22Rv1 (cell line): ENCODE measurements at regions not wholly inside any gene's neighbourhood (a gene's known extent, or its start where the extent isn't known, plus 50 kb on each side); places are given as distances from the start of the nearest gene placed in this dataset.

Source experiments
- H3K27ac ChIP-seq: fragments of 450-650 bp; 2 replicates; pipeline ENCODE4 v1.5.1; 2017
- CTCF ChIP-seq: fragments of 450-650 bp; IDR thresholded peaks from 2 replicates; pipeline ENCODE4 v1.5.1; 2017; ENCODE audit warnings: mild to moderate bottlenecking
- ZFX ChIP-seq: fragments of 450-650 bp; IDR thresholded peaks from 2 replicates; pipeline ENCODE4 v1.6.1; 2017; ENCODE audit warnings: antibody characterized with exemption, borderline replicate concordance

DNA sequence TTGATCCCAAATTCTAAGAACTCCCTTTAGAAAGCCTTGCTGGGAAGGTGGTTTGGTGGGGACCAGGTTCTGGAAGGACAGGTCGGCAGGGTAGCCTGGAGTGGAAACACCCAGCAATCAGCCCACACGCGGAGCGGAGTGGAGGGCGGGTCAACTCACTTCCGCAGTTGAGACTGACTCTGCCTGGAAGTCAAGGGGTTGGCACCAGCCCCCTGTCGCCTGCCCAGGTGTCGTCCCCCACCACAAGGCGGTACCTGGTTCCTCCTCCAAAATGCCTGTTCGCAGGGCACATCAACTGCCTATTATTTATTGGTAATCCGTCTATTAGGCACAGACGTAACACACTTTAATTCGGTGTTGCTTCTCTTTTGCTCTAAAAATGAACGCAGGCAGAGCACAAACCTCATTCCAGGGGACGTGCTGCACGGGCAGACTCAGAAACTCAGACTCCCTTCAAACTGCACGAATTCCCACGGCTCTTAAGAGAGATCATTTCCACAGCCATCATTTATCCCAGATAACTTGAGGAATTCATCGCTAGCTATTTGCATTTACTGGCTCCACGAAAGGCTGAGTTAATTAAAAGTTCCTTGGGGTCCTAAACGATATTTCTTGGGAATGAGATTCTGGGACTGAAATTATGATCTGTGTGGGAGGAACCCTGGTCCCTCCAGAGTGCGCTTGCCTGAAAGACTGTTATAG is 248.2 kb upstream of the PPP2R2D start:
- no peak overlapping the region for H3K27ac ChIP-seq
- TF ChIP-seq ZFX (no peak), CTCF (no peak)

GRCh38 chr10:131653140-131653539 is 247.7 kb upstream of the PPP2R2D start:
- no peak overlapping the region for H3K27ac ChIP-seq
- TF ChIP-seq CTCF (no peak), ZFX (no peak)

GRCh38 chr10:131653554-131654470 is 247.0 kb upstream of the PPP2R2D start:
- H3K27ac ChIP-seq = no peak overlapping the region
- TF ChIP-seq ZFX (no peak), CTCF (no peak)

GRCh38 chr10:131654471-131655087 is 246.2 kb upstream of the PPP2R2D start:
- H3K27ac ChIP-seq = no peak overlapping the region
- TF ChIP-seq CTCF (no peak), ZFX (no peak)

- TF ChIP-seq ZFX (no peak), CTCF (no peak)
Measured at GRCh38 chr10:131655101-131655849, 245.5 kb upstream of the PPP2R2D start.

DNA sequence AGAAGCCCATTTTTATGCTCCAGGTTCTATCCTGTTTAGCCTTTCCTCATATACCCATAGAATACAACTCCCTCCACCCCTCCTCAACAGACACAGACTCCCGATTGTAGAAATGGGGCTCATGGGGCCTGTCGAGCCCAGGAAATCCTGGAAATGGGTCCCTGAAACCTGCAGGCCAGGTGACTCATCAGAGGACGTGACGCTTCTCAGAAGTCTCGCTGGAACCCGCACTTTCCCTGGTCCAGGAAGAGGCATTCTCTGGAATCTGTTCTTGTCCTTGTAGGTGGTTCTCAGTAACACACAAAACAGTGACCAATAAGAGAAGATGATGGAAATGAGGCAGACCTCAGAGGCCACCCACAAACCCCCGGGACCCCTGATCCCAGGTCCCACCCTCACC is 244.8 kb upstream of the PPP2R2D start:
- H3K27ac ChIP-seq = no peak overlapping the region
- TF ChIP-seq CTCF (no peak), ZFX (no peak)

More at GRCh38 chr10:131655101-131655849, 245.5 kb upstream of the PPP2R2D start:
- no peak overlapping the region for H3K27ac ChIP-seq
